C4-2B (cell line): ENCODE measurements at regions not wholly inside any gene's neighbourhood (a gene's known extent, or its start where the extent isn't known, plus 50 kb on each side); places are given as distances from the start of the nearest gene placed in this dataset.

Experiments used
- H3K27ac ChIP-seq: fragments of 450-650 bp; 2 replicates; pipeline ENCODE4 v1.5.1; 2017
- ZFX ChIP-seq: fragments of 450-650 bp; IDR thresholded peaks from 2 replicates; pipeline ENCODE4 v1.6.1; 2017
- TF ChIP-seq, protein P1 (sequence below): fragments of 450-650 bp; conservative IDR thresholded peaks from 2 replicates; pipeline ENCODE4 v1.5.1; 2017; ENCODE audit warnings: mild to moderate bottlenecking

DNA sequence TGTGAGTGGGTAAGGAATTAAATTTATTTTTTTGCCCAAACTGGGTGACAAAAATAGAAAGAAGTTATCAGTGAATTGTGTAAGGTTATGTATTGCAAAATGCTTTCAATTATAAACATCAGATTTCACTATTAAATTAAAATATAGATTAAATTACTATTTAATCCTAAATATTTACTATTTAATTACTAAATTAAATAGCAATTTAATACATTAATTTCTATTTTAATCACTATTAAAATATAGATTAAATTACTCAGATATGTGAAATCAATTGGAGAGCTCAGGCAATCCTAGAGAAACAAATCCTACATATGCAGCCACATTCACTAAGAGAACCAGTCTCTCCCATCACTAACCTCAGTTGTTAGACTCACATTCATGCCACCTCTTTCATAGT lies 2075.8 kb downstream of the MRPL39 start:
- H3K27ac ChIP-seq: no peak overlapping the region
- TF ChIP-seq, protein P1, sequence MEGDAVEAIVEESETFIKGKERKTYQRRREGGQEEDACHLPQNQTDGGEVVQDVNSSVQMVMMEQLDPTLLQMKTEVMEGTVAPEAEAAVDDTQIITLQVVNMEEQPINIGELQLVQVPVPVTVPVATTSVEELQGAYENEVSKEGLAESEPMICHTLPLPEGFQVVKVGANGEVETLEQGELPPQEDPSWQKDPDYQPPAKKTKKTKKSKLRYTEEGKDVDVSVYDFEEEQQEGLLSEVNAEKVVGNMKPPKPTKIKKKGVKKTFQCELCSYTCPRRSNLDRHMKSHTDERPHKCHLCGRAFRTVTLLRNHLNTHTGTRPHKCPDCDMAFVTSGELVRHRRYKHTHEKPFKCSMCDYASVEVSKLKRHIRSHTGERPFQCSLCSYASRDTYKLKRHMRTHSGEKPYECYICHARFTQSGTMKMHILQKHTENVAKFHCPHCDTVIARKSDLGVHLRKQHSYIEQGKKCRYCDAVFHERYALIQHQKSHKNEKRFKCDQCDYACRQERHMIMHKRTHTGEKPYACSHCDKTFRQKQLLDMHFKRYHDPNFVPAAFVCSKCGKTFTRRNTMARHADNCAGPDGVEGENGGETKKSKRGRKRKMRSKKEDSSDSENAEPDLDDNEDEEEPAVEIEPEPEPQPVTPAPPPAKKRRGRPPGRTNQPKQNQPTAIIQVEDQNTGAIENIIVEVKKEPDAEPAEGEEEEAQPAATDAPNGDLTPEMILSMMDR: no peak
- TF ChIP-seq ZFX: no peak

DNA sequence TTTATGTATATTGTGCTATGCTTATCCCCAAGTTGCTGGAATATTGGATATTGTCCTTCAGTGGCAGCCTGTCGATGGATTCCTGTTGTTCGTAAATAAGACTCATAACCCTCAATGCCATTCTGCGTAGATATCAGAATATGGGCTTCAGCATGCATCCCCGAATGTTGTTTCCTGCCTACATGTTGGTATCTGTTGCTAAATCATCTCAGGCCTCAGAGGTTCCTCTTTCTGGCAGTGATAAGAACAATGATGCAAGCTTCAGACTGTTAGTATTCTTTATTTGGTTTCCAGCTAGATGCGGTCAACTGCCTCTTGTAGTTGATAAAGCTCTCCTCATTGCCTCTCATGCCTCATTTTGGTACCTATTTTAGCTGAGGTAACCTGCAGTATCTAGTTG lies 2082.6 kb downstream of the MRPL39 start:
- no peak overlapping the region for H3K27ac ChIP-seq

DNA sequence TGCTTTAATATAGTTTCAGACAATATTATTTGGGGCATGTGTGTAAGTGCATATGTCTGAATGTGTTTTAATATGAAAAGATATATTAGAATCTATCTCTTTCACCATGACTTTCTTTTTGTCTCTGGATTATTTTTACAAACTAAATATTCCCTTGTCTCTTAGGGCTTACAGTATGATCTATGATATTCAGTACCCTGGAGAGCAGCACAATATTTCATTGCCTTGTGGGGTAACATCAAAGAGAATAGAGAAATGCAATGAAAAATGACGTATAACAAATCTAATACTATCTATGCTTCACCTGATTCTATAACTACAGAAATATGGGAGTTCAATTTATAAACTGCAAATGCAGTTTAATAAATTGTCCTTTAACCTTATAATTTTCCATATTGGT lies 2084.5 kb downstream of the MRPL39 start:
- TF ChIP-seq, protein P1: no peak
- no peak for TF ChIP-seq ZFX
- H3K27ac ChIP-seq: no peak overlapping the region

More for the DNA sequence above, 2082.6 kb downstream of the MRPL39 start:
- TF ChIP-seq, protein P1: no peak
- no peak for TF ChIP-seq ZFX

DNA sequence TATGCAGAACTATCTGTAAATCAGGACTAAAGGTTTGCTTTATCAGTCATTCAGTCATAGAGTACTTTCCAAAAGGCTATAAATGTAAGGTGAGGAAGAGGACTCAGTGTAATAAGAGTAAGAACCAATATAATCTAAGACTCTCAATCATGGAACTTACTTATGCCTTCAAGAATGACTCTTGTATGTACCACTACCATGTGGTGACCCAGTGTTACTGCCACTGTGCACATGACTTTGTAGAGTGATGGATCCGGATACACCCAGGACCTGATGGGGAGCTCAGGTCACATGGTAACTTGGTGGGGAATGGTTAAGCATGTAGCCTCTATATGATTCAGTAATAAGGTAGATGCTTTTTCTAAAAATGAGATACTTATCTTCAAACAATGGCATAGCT lies 2099.8 kb downstream of the MRPL39 start:
- H3K27ac ChIP-seq: no peak overlapping the region
- TF ChIP-seq, protein P1: no peak
- no peak for TF ChIP-seq ZFX

DNA sequence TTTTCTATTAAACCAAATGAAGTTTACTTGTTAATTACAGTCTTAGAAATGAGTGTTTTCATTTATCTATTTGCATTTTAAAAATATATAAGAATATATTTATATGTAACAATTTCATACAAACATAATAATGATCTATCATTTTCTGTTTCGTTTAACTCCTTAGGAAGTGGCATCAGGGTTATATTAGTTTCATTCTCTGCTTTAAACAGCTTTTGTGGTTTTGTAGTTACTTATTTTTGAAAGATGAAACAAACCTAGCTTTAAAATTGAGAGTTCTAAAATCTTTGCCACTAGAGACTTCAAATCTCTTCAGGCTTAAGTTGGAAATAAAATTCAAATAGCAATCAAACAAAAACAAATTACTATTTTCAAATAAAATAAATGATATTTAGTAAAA lies 2110.6 kb downstream of the MRPL39 start:
- no peak overlapping the region for H3K27ac ChIP-seq
- TF ChIP-seq, protein P1: no peak
- TF ChIP-seq ZFX: no peak

DNA sequence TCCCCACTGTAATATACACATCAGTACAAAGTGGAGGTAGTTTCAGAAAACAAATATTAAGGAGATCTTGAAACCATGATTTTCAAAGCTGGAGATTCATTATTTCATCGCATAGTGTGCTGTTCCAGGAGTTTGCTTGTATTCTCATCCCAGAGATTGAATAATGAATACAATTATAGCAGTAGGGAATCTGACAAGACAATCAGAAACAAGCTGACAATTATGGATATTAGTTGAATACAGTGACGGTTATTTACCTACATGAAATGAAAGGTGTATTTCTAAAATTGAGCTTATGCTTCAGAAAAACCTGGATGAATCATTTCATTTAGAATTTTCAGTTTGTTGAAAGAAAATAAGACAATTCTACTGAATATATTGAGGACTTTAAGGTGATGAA lies 2119.0 kb downstream of the MRPL39 start:
- TF ChIP-seq ZFX: no peak
- TF ChIP-seq, protein P1: no peak
- H3K27ac ChIP-seq: no peak overlapping the region

DNA sequence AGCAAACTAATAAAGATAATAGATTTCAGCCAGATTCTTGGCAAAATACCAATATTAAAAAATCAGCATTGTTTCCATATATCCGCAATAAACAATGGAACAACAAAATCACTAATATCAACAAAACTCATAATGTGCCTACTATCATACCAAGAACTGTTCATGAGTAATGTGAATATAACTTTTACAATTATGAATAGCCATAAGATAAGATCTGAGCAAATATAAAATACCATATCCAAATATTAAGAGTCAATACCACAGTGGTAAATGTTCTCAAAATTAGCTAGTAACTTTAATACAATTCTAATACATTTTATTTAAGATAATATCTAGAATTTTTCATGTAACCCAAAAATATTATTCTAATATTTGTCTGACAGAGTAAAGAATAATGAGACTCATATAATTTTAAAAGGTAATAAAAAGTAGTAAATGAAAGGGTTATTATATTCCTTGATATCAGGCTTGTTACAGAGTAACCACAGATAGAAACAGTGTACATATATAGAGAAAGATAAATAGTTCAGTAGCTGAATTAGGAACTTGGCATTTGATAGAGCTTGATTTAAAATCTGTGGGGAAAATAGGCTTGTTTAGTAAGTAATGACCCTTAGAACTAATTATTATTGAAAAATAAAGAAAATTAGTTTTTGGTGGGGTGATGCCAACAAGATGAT lies 2126.6 kb downstream of the MRPL39 start:
- no peak for TF ChIP-seq ZFX
- TF ChIP-seq, protein P1: no peak
- H3K27ac ChIP-seq: no peak overlapping the region
